GM10266 (cell line): ENCODE measurements at regions not wholly inside any gene's neighbourhood (a gene's known extent, or its start where the extent isn't known, plus 50 kb on each side); places are given as distances from the start of the nearest gene placed in this dataset.

ENCODE experiments used
- DNase-seq: peaks from one replicate; pipeline ENCODE4 v3.0.0; 2012; ENCODE audit errors: extremely low spot score
- TF ChIP-seq, protein P1 (sequence below): IDR thresholded peaks from 2 replicates; pipeline ENCODE4 v1.5.1; 2012; ENCODE audit warnings: mild to moderate bottlenecking, low read depth; ENCODE audit not compliant: control insufficient read depth, insufficient read depth; ENCODE audit errors: missing control alignments

- DNase-seq, result no peak
- TF ChIP-seq, protein P1, sequence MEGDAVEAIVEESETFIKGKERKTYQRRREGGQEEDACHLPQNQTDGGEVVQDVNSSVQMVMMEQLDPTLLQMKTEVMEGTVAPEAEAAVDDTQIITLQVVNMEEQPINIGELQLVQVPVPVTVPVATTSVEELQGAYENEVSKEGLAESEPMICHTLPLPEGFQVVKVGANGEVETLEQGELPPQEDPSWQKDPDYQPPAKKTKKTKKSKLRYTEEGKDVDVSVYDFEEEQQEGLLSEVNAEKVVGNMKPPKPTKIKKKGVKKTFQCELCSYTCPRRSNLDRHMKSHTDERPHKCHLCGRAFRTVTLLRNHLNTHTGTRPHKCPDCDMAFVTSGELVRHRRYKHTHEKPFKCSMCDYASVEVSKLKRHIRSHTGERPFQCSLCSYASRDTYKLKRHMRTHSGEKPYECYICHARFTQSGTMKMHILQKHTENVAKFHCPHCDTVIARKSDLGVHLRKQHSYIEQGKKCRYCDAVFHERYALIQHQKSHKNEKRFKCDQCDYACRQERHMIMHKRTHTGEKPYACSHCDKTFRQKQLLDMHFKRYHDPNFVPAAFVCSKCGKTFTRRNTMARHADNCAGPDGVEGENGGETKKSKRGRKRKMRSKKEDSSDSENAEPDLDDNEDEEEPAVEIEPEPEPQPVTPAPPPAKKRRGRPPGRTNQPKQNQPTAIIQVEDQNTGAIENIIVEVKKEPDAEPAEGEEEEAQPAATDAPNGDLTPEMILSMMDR, result no peak
Measured at GRCh38 chr9:109624896-109625295, 126.8 kb upstream of the PTPN3 start.

- DNase-seq, result no peak
- TF ChIP-seq, protein P1, result no peak
Measured at GRCh38 chr9:109627042-109627441, 128.9 kb upstream of the PTPN3 start.

DNA sequence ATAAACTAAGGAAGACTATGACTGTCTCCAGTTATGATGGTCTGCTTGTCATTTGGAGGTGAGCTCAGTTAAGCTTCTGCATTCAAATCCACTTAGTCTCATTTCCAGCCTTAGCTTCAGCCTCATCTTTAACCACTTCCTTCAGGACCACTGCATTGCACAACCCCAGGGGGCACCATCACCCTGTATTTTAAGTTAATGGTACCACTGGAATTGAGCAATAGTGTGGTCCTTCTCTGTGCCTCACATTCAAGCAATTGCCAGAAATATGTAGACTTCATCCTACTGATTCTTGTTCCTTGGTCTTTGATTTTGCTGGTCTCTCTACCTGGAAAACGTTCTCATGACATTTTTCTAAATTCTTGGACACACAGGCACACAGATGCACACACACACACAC, 131.5 kb upstream of the PTPN3 start:
- TF ChIP-seq, protein P1, result no peak
- DNase-seq, result no peak

- DNase-seq, result no peak
- TF ChIP-seq, protein P1, result no peak
Measured at GRCh38 chr9:109632817-109633216, 134.7 kb upstream of the PTPN3 start.

- TF ChIP-seq, protein P1, result no peak
Measured at GRCh38 chr9:109639674-109640579, 140.1 kb upstream of the PALM2AKAP2 start.

DNA sequence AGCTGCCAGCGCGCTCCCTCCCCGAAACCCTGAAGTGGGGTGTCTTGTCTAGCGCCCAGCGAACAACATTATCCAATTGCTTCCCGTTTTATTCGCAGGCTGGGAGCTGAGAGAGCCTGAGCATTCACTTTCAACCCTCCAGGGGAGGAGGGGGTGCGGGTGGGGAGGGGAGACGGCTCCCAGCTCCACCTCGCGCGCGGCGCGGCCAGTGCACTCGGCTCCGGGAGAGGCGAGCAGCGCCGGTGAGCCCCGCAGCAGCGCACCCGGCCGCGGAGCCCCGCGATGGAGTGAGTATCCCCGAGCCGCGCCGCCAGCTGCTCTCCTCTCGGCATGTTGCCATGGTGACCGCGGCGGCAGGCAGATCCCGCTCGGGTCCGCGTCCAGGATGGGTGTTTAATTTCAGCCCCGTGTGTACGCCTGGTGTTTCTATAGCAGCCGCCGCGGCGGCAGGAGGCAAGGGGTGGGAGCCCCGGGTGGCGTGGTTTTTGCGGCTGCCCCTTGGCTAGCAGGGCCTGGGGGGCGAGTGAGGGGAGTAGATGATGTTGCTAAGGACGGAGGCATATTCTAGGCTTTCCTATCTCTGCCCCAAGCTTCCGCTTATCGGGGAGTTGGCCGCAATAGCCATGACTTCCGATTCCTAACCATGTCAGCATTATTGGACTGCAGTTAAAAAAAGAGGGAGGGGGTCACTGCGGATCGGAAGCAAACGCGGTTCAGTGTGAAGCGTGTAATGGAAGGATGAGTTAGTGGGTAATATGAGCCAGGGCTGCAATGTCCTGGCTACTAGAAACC, 139.2 kb upstream of the PALM2AKAP2 start:
- TF ChIP-seq, protein P1, result no peak
- no peak for DNase-seq

More at GRCh38 chr9:109639674-109640579, 140.1 kb upstream of the PALM2AKAP2 start:
- no peak for DNase-seq

DNA sequence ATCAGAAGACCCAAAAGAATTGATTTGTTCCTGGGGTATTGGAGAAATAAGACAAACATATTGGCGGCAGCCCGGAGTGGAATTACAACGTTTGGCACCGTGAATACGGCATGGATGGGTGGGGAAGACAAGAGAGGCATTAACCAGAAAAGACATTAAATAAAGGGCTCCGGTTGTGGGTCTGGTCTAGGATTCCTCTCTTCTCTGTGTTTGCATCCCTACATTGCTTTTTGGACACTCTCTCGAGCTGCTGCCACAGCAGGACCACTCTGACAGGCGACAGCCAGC, 138.7 kb upstream of the PALM2AKAP2 start:
- TF ChIP-seq, protein P1, result no peak
- no peak for DNase-seq
